Small intestine (tissue), 7 donors: ENCODE measurements at regions not wholly inside any gene's neighbourhood (a gene's known extent, or its start where the extent isn't known, plus 50 kb on each side); places are given as distances from the start of the nearest gene placed in this dataset.

Source experiments
- DNase-seq, 2 donors: peaks; one replicate each; pipeline versions ENCODE4 v3.0.0 to v3.0.0-alpha.2; 2013
- FAIRE-seq: peaks from 2 replicates; lab custom pipeline; 2012; peaks lifted over from hg19 to GRCh38; lab: Jason Lieb, UNC
- H3K27ac ChIP-seq, 3 donors: one replicate each; pipeline ENCODE4 v1.5.1; 2013; ENCODE audit warnings: low read length in 2 of 3, mild to moderate bottlenecking in 2 of 3, control low read depth in 1 of 3, inconsistent platforms in 1 of 3, low read depth in 1 of 3, moderate library complexity in 1 of 3
- H3K27me3 ChIP-seq, 3 donors: one replicate each; pipeline ENCODE4 v1.6.1; 2013; ENCODE audit warnings: low read length in 3 of 3, inconsistent platforms in 1 of 3; ENCODE audit not compliant: control insufficient read depth in 3 of 3, insufficient read depth in 3 of 3
- H3K36me3 ChIP-seq, 3 donors: one replicate each; pipeline ENCODE4 v1.6.1; 2013; ENCODE audit warnings: low read length in 3 of 3, inconsistent platforms in 1 of 3, low read depth in 1 of 3, mild to moderate bottlenecking in 1 of 3, moderate library complexity in 1 of 3; ENCODE audit not compliant: control insufficient read depth in 3 of 3, insufficient read depth in 2 of 3
- H3K4me1 ChIP-seq, 3 donors: one replicate each; pipeline ENCODE4 v1.6.1; 2013; ENCODE audit warnings: low read length in 2 of 3, inconsistent platforms in 1 of 3, low read depth in 1 of 3, mild to moderate bottlenecking in 1 of 3, moderate library complexity in 1 of 3; ENCODE audit not compliant: control insufficient read depth in 3 of 3, insufficient read depth in 2 of 3
- H3K4me3 ChIP-seq, 3 donors: one replicate each; pipeline ENCODE4 v1.5.1; 2013; ENCODE audit warnings: low read length in 3 of 3, control low read depth in 1 of 3, inconsistent platforms in 1 of 3, low read depth in 1 of 3, mild to moderate bottlenecking in 1 of 3, moderate library complexity in 1 of 3
- H3K9me3 ChIP-seq, 2 donors: one replicate each; pipeline ENCODE4 v1.6.1; 2013; ENCODE audit warnings: low read depth in 1 of 2, low read length in 1 of 2; ENCODE audit not compliant: control insufficient read depth in 2 of 2, insufficient read depth in 1 of 2
- WGBS, 3 donors: extraction: QIAGEN DNeasy Blood & Tissue Kit; methylation state at CpG; one replicate each; pipeline ENCODE4 v1.1.7; 2013; 5-methylcytosine and 5-hydroxymethylcytosine counted together
- donor health status: healthy with polysubstance abuse.
- donor health status: control.
- donor health status: control.
- donor health status: Bipolar disorder and iron deficiency.
- donor health status: healthy.

- DNase-seq (no peak), FAIRE-seq (no peak)
- no peaks in the 10 kb centered on the region for H3K36me3 ChIP-seq
- H3K4me3 ChIP-seq: no peak overlapping the region
- H3K4me1 ChIP-seq: no peaks in the 10 kb centered on the region
- H3K27me3 ChIP-seq: no peaks in the 10 kb centered on the region
- WGBS, 3 donors: 63 to 72% (median 63%) methylated on average over 5 of the region's 5 CpGs
- no peak overlapping the region for H3K27ac ChIP-seq
- peaks cover 0 to 1% of the 10 kb centered on the region in 2 donors for H3K9me3 ChIP-seq
These were observed 404.4 kb upstream of the SOX11 start for GRCh38 chr2:5287558-5288334.

- no peaks in the 10 kb centered on the region for H3K27me3 ChIP-seq
- WGBS, 3 donors: 39 to 45% (median 41%) methylated on average over 2 of the region's 2 CpGs
- H3K4me3 ChIP-seq: no peak overlapping the region
- no peaks in the 10 kb centered on the region for H3K4me1 ChIP-seq
- FAIRE-seq (no peak), DNase-seq (no peak)
- no peaks in the 10 kb centered on the region for H3K36me3 ChIP-seq
- no peak overlapping the region for H3K27ac ChIP-seq
- no peaks in the 10 kb centered on the region for H3K9me3 ChIP-seq
These were observed 401.2 kb upstream of the SOX11 start for GRCh38 chr2:5290900-5291546.

DNA sequence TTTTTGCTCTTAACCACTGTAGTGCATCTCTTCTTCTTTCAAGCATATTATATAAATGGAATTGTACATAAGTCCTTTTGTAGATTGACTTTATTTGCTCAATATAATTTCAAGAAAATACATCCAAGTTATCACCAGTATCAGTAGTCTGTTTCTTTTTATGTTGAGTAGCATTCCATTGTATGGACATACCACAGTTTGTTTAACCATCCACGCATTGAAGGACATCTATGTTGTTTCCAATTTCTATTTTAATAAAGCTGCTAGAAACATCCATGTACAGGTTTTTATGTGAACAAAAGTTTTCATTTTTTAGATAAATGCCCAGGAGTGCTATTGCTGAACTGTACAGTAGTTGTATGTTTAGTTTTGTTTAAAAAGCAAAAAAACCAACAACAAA, 387.5 kb upstream of the SOX11 start:
- Histone ChIP-seq H3K4me3 (no peak overlapping the region), H3K9me3 (peaks cover 0 to 3% of the 10 kb centered on the region in 2 donors), H3K36me3 (no peaks in the 10 kb centered on the region), H3K27ac (no peak overlapping the region), H3K4me1 (no peaks in the 10 kb centered on the region), H3K27me3 (no peaks in the 10 kb centered on the region)
- FAIRE-seq (no peak), DNase-seq (no peak)
- WGBS, 3 donors: 89 to 95% (median 94%) methylated on average over 1 of the region's 1 CpG

- WGBS, 3 donors: 10 to 51% (median 24%) methylated on average over 2 of the region's 2 CpGs
- Histone ChIP-seq H3K27me3 (no peaks in the 10 kb centered on the region), H3K9me3 (no peaks in the 10 kb centered on the region), H3K27ac (no peak overlapping the region), H3K4me1 (no peaks in the 10 kb centered on the region), H3K4me3 (no peak overlapping the region), H3K36me3 (no peaks in the 10 kb centered on the region)
- FAIRE-seq: no peak
- no peak for DNase-seq
These were observed 377.1 kb upstream of the SOX11 start for GRCh38 chr2:5315041-5315440.

DNA sequence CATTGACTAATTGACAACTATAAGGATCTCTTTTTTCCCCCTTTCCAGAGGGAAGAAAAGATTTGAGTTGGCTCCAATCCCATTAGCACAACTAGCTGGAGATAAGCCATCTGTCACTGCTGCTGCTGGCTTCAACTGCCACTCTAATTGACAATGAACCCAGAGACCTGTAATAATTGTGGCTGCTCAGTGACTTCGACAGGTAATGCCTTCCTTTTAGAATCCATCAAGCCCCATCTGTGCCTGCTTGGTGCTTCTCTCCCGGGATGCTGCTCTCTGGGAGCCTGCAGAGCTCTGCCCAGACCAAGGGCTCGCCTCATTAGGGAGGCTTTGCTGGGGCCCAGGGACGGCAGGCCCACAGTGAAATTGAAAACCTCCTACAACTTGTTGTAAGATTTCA, 376.7 kb upstream of the SOX11 start:
- H3K36me3 ChIP-seq: no peaks in the 10 kb centered on the region
- H3K27ac ChIP-seq: no peak overlapping the region
- 59 to 65% (median 59%) methylated on average over 4 of the region's 4 CpGs for WGBS, 3 donors
- H3K4me1 ChIP-seq: no peaks in the 10 kb centered on the region
- no peaks in the 10 kb centered on the region for H3K27me3 ChIP-seq
- no peaks in the 10 kb centered on the region for H3K9me3 ChIP-seq
- H3K4me3 ChIP-seq: no peak overlapping the region
- no peak for FAIRE-seq
- no peak for DNase-seq

- Histone ChIP-seq H3K9me3 (no peaks in the 10 kb centered on the region), H3K27ac (no peak overlapping the region), H3K27me3 (peaks cover 0 to 3% (median 0%) of the 10 kb centered on the region in 3 donors), H3K4me3 (no peak overlapping the region), H3K4me1 (no peaks in the 10 kb centered on the region), H3K36me3 (no peaks in the 10 kb centered on the region)
- no peak for DNase-seq
- no peak for FAIRE-seq
- 84 to 89% (median 86%) methylated on average over 1 of the region's 1 CpG for WGBS, 3 donors
These were observed 376.1 kb upstream of the SOX11 start for GRCh38 chr2:5316001-5316490.

DNA sequence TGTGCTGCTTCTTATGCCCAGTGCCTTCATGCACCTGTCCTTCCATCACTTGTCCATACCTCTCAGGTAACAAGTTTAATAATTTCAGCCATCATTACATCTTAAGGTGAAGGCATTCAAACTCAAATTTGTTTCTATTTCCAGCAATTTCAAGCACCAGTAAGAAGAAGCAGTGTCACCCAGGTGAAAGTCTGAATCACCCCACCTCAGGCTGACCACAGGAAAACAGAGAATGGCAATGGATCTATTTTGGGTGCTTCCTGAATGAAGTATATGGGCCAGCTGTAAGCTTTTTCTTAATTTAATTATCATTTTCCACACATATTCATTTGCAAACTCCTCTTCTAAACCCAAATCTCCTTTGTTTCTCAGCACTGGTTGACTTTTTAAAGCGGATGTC, 372.7 kb upstream of the SOX11 start:
- FAIRE-seq: no peak
- no peaks in the 10 kb centered on the region for H3K4me1 ChIP-seq
- H3K9me3 ChIP-seq: no peaks in the 10 kb centered on the region
- 87 to 94% (median 94%) methylated on average over 1 of the region's 1 CpG for WGBS, 3 donors
- H3K36me3 ChIP-seq: no peaks in the 10 kb centered on the region
- H3K27ac ChIP-seq: no peak overlapping the region
- no peak overlapping the region for H3K4me3 ChIP-seq
- H3K27me3 ChIP-seq: peaks cover 0 to 3% (median 0%) of the 10 kb centered on the region in 3 donors
- no peak for DNase-seq

DNA sequence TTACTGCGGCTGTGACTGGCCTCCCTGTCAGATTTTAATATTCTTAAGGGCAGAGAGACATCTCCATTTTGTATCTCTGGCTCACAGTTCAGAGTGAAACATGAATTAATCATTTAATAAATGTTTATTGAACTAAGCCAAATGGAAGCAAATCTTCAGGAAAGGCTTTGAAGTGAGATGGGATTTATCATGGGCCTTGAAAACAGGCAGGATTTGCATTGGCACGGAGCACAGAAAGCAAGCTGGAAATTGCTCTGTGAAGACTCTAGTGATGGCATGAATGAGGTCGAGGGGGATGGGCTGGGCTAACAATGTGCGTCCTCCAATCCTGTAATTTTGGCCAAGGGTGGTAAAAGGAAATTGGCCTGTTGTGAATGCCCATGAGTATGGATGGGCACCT, 369.8 kb upstream of the SOX11 start:
- H3K4me3 ChIP-seq: no peak overlapping the region
- no peak for FAIRE-seq
- peaks cover 0 to 3% (median 0%) of the 10 kb centered on the region in 3 donors for H3K27me3 ChIP-seq
- H3K4me1 ChIP-seq: no peaks in the 10 kb centered on the region
- WGBS, 3 donors: 52 to 59% (median 59%) methylated on average over 4 of the region's 4 CpGs
- peaks cover 0 to 2% of the 10 kb centered on the region in 2 donors for H3K9me3 ChIP-seq
- no peaks in the 10 kb centered on the region for H3K36me3 ChIP-seq
- H3K27ac ChIP-seq: no peak overlapping the region
- no peak for DNase-seq
